Loucy (cell line): ENCODE measurements at regions not wholly inside any gene's neighbourhood (a gene's known extent, or its start where the extent isn't known, plus 50 kb on each side); places are given as distances from the start of the nearest gene placed in this dataset.

Experiments
- EZH2phosphoT487 ChIP-seq: fragments of 200-600 bp; IDR thresholded peaks from 2 replicates; pipeline ENCODE4 v1.6.1; 2018; ENCODE audit warnings: antibody characterized with exemption, mild to moderate bottlenecking, moderate library complexity, borderline replicate concordance
- TF ChIP-seq, protein P1 (sequence below): fragments of 200-600 bp; sonication (generic); conservative IDR thresholded peaks from 2 replicates; pipeline ENCODE4 v1.5.1; 2014; ENCODE audit warnings: mild to moderate bottlenecking, antibody characterized with exemption, low read length

- TF ChIP-seq, protein P1, sequence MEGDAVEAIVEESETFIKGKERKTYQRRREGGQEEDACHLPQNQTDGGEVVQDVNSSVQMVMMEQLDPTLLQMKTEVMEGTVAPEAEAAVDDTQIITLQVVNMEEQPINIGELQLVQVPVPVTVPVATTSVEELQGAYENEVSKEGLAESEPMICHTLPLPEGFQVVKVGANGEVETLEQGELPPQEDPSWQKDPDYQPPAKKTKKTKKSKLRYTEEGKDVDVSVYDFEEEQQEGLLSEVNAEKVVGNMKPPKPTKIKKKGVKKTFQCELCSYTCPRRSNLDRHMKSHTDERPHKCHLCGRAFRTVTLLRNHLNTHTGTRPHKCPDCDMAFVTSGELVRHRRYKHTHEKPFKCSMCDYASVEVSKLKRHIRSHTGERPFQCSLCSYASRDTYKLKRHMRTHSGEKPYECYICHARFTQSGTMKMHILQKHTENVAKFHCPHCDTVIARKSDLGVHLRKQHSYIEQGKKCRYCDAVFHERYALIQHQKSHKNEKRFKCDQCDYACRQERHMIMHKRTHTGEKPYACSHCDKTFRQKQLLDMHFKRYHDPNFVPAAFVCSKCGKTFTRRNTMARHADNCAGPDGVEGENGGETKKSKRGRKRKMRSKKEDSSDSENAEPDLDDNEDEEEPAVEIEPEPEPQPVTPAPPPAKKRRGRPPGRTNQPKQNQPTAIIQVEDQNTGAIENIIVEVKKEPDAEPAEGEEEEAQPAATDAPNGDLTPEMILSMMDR, result no peak
- TF ChIP-seq EZH2phosphoT487, result no peak
Observed at GRCh38 chr6:139549561-139550070, 175.2 kb upstream of the CITED2 start.
